HEK293T (cell line): ENCODE measurements at regions not wholly inside any gene's neighbourhood (a gene's known extent, or its start where the extent isn't known, plus 50 kb on each side); places are given as distances from the start of the nearest gene placed in this dataset.

ENCODE experiments used
- ARNT ChIP-seq: fragments of 450-650 bp; IDR thresholded peaks from 2 replicates; pipeline ENCODE4 v1.6.1; 2017; ENCODE audit warnings: mild to moderate bottlenecking
- ELF4 ChIP-seq: fragments of 450-650 bp; IDR thresholded peaks from 2 replicates; pipeline ENCODE4 v1.6.1; 2017; ENCODE audit warnings: antibody characterized with exemption
- FOXK2 ChIP-seq: fragments of 450-650 bp; IDR thresholded peaks from 2 replicates; pipeline ENCODE4 v1.6.1; 2016; ENCODE audit warnings: mild to moderate bottlenecking
- FOXM1 ChIP-seq: fragments of 450-650 bp; IDR thresholded peaks from 2 replicates; pipeline ENCODE4 v1.6.1; 2017; ENCODE audit warnings: mild to moderate bottlenecking, borderline replicate concordance
- SP1 ChIP-seq: fragments of 450-650 bp; IDR thresholded peaks from 2 replicates; pipeline ENCODE4 v1.6.1; 2017
- SUZ12 ChIP-seq: fragments of 450-650 bp; IDR thresholded peaks from 2 replicates; pipeline ENCODE4 v1.6.1; 2016; ENCODE audit warnings: mild to moderate bottlenecking
- TARDBP ChIP-seq: fragments of 450-650 bp; IDR thresholded peaks from 2 replicates; pipeline ENCODE4 v1.6.1; 2016

GRCh38 chr14:44271637-44272036 is 235.4 kb downstream of the FSCB start:
- no peak for TF ChIP-seq SP1
- no peak for TF ChIP-seq SUZ12
- no peak for TF ChIP-seq FOXM1
- no peak for TF ChIP-seq ARNT
- TF ChIP-seq ELF4, result no peak
- TF ChIP-seq FOXK2, result no peak
- TF ChIP-seq TARDBP, result no peak
